ENCODE measurements at regions not wholly inside any gene's neighbourhood (a gene's known extent, or its start where the extent isn't known, plus 50 kb on each side); places are given as distances from the start of the nearest gene placed in this dataset.

- 99% methylated on average over 6 of the region's 6 CpGs for WGBS
- H3K4me3 ChIP-seq (ENCODE audit: low read length in 2 of 2): no peak overlapping the region
- H3K36me3 ChIP-seq (ENCODE audit: control insufficient read depth in 2 of 2, insufficient read depth in 2 of 2, low read length in 1 of 2): no peaks in the 10 kb centered on the region
- no peaks in the 10 kb centered on the region for H3K9me3 ChIP-seq (ENCODE audit: control insufficient read depth in 2 of 2, insufficient read depth in 1 of 2, low read length in 1 of 2)
- H3K27ac ChIP-seq (ENCODE audit: low read depth in 1 of 2, low read length in 1 of 2): no peak overlapping the region
- DNase-seq (ENCODE audit: low read depth in 6 of 9, low spot score in 9 of 9): no peak
- no peaks in the 10 kb centered on the region for H3K27me3 ChIP-seq (ENCODE audit: control insufficient read depth in 2 of 2, insufficient read depth in 1 of 2, low read length in 1 of 2)
- peaks cover 6 to 24% of the 10 kb centered on the region in 2 donors for H3K4me1 ChIP-seq (ENCODE audit: control insufficient read depth in 2 of 2, insufficient read depth in 2 of 2, low read length in 2 of 2)
Observed at GRCh38 chr2:128632501-128632800, 313.8 kb upstream of the HS6ST1 start.

DNA sequence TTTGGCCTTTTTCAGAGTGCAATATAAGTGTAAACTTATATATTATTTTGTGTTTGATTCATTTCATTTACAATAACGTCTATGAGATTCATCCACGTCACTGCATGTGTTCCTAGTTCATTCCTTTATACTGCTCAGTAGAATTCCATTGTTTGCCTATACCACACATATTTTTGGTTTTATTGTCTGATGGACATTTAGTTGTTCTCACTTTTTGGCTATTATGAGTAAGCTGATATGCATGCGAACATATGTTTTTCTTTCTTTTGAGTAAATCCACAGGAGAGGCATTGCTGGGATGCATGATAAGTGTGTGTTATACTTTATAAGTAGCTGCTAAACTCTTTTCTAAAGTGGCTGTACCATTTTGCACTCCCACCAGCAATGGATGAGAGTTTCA is 314.8 kb upstream of the HS6ST1 start:
- 84% methylated on average over 3 of the region's 3 CpGs for WGBS
- H3K27ac ChIP-seq (ENCODE audit: low read depth in 1 of 2, low read length in 1 of 2): no peak overlapping the region
- H3K9me3 ChIP-seq (ENCODE audit: control insufficient read depth in 2 of 2, insufficient read depth in 1 of 2, low read length in 1 of 2): no peaks in the 10 kb centered on the region
- peaks cover 6 to 30% of the 10 kb centered on the region in 2 donors for H3K4me1 ChIP-seq (ENCODE audit: control insufficient read depth in 2 of 2, insufficient read depth in 2 of 2, low read length in 2 of 2)
- H3K27me3 ChIP-seq (ENCODE audit: control insufficient read depth in 2 of 2, insufficient read depth in 1 of 2, low read length in 1 of 2): no peaks in the 10 kb centered on the region
- H3K36me3 ChIP-seq (ENCODE audit: control insufficient read depth in 2 of 2, insufficient read depth in 2 of 2, low read length in 1 of 2): no peaks in the 10 kb centered on the region
- DNase-seq (ENCODE audit: low read depth in 6 of 9, low spot score in 9 of 9): no peak
- H3K4me3 ChIP-seq (ENCODE audit: low read length in 2 of 2): no peak overlapping the region

DNA sequence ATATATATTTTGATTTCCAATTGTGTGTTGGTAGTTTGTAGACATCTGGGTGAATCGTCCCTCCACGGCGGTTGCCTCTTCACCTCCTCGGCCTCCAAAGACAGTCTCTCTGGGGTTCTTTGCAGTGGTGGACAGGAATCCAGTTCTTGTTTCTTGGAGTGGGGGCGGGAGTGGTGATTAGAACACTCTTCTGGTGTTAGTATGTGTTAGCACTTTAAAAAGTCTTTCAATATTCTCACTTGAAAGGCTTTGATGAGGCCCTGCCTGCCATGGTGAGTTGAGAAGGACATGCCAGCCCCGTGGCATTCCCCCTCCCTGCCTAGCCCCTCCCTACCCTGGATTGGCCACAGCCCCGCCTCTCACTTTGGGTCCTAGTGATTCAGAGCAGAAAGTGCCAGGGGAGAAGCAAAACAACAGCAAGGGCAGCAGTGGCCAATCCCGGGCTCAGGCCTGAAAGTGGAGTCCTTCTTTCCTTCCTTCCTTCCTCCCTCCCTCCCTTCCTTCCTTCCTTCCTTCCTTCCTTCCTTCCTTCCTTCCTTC is 316.8 kb upstream of the HS6ST1 start:
- Histone ChIP-seq H3K36me3 (ENCODE audit: control insufficient read depth in 2 of 2, insufficient read depth in 2 of 2, low read length in 1 of 2) (no peaks in the 10 kb centered on the region), H3K4me3 (ENCODE audit: low read length in 2 of 2) (no peak overlapping the region), H3K9me3 (ENCODE audit: control insufficient read depth in 2 of 2, insufficient read depth in 1 of 2, low read length in 1 of 2) (no peaks in the 10 kb centered on the region), H3K27ac (ENCODE audit: low read depth in 1 of 2, low read length in 1 of 2) (no peak overlapping the region), H3K27me3 (ENCODE audit: control insufficient read depth in 2 of 2, insufficient read depth in 1 of 2, low read length in 1 of 2) (no peaks in the 10 kb centered on the region), H3K4me1 (ENCODE audit: control insufficient read depth in 2 of 2, insufficient read depth in 2 of 2, low read length in 2 of 2) (peaks cover 9 to 49% of the 10 kb centered on the region in 2 donors)
- DNase-seq (ENCODE audit: low read depth in 6 of 9, low spot score in 9 of 9): no peak
- 87% methylated on average over 8 of the region's 8 CpGs for WGBS

DNA sequence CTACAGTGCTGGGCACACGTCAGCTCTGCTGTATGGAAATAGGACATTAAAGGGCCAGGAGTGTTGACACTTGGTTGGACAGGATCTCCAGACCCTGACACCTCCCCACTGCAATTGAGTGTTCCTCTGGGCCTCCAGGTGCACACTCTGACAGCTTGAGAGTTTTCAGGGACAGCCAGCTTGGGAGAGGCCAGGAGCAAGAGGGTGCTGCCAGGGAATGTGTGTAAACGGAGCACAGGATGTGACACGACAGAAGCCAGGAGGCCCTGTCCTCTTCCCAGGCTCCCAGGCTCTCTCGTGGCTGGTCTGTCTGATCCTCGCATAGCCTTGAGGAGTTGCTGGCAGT is 318.1 kb upstream of the HS6ST1 start:
- Histone ChIP-seq H3K4me3 (ENCODE audit: low read length in 2 of 2) (no peak overlapping the region), H3K9me3 (ENCODE audit: control insufficient read depth in 2 of 2, insufficient read depth in 1 of 2, low read length in 1 of 2) (no peaks in the 10 kb centered on the region), H3K36me3 (ENCODE audit: control insufficient read depth in 2 of 2, insufficient read depth in 2 of 2, low read length in 1 of 2) (no peaks in the 10 kb centered on the region), H3K27ac (ENCODE audit: low read depth in 1 of 2, low read length in 1 of 2) (no peak overlapping the region), H3K27me3 (ENCODE audit: control insufficient read depth in 2 of 2, insufficient read depth in 1 of 2, low read length in 1 of 2) (no peaks in the 10 kb centered on the region), H3K4me1 (ENCODE audit: control insufficient read depth in 2 of 2, insufficient read depth in 2 of 2, low read length in 2 of 2) (peaks cover 15 to 51% of the 10 kb centered on the region in 2 donors)
- 90% methylated on average over 5 of the region's 5 CpGs for WGBS
- DNase-seq (ENCODE audit: low read depth in 6 of 9, low spot score in 9 of 9): no peak

DNA sequence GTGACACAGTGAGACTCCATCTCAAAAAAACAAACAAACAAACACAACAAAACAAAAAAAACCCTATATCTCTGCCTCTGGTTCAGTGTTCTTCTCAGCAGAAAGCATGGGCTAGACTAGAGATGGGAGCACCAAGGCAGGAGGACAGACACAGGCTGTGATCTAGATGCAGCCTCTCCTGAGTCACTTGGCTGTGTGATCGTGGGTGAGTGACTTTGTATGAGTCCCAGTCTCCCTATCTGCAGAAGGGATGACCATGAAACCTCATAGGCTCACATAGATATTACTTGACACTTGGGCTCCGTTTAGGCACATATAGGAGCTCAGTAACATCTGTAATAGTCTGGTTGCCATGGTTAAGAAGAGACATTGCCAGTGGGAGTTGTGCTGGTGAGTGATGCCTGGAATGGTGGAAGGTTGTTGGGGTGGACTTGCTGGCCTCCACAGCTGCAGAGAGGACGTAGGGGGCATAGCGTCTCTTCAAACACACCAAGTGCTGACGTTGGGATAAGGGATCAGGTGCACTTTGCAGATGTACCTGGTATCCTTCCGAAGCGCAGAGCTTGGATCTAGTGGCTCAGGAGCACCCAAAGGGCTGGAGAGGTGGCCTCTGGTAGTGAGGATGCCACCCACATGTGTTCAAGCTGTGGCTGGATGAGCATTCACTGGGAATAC is 318.9 kb upstream of the HS6ST1 start:
- Histone ChIP-seq H3K27ac (ENCODE audit: low read depth in 1 of 2, low read length in 1 of 2) (no peak overlapping the region), H3K9me3 (ENCODE audit: control insufficient read depth in 2 of 2, insufficient read depth in 1 of 2, low read length in 1 of 2) (no peaks in the 10 kb centered on the region), H3K4me1 (ENCODE audit: control insufficient read depth in 2 of 2, insufficient read depth in 2 of 2, low read length in 2 of 2) (peaks cover 19 to 52% of the 10 kb centered on the region in 2 donors), H3K4me3 (ENCODE audit: low read length in 2 of 2) (no peak overlapping the region), H3K36me3 (ENCODE audit: control insufficient read depth in 2 of 2, insufficient read depth in 2 of 2, low read length in 1 of 2) (no peaks in the 10 kb centered on the region), H3K27me3 (ENCODE audit: control insufficient read depth in 2 of 2, insufficient read depth in 1 of 2, low read length in 1 of 2) (no peaks in the 10 kb centered on the region)
- DNase-seq (ENCODE audit: low read depth in 6 of 9, low spot score in 9 of 9): no peak
- 94% methylated on average over 7 of the region's 7 CpGs for WGBS

DNA sequence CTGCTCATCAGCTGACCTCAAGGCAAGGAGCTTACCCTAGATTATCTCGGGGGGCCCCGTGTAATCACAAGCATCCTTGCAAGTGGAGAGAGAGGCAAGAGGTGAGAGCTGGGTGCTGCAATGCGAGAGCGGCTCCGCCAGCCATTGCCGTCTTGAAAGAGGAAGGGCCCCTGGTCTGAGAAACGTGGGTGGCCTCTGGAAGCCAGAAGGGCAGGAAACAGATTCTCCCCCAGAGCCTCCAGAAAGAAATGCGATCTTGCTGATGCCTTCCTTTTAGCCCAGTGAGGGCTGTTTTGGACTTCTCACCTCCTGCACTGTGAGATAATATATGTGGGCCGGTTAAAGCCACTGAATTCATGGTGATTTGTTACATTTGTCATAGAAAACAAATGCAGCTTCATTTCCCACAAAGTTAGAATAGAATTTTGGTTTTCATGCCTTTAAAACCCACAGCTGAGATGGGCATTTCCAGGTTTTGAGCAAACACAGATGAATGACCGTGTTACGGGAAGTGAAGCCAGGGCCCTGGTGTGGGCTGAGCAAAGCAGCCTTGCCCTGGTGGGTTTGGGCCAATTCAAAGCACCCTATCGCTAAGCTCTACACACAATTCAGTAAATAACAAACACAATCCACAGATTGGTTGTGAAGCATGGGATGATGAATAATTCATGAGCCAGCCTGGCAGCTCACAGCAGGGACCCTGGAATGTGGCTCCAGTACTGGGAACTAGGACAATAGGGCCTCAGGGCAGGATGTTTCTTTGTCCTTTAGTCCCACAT is 319.9 kb upstream of the HS6ST1 start:
- Histone ChIP-seq H3K4me3 (ENCODE audit: low read length in 2 of 2) (no peak overlapping the region), H3K9me3 (ENCODE audit: control insufficient read depth in 2 of 2, insufficient read depth in 1 of 2, low read length in 1 of 2) (no peaks in the 10 kb centered on the region), H3K27me3 (ENCODE audit: control insufficient read depth in 2 of 2, insufficient read depth in 1 of 2, low read length in 1 of 2) (no peaks in the 10 kb centered on the region), H3K36me3 (ENCODE audit: control insufficient read depth in 2 of 2, insufficient read depth in 2 of 2, low read length in 1 of 2) (no peaks in the 10 kb centered on the region), H3K4me1 (ENCODE audit: control insufficient read depth in 2 of 2, insufficient read depth in 2 of 2, low read length in 2 of 2) (peaks cover 19 to 60% of the 10 kb centered on the region in 2 donors), H3K27ac (ENCODE audit: low read depth in 1 of 2, low read length in 1 of 2) (no peak overlapping the region)
- no peak for DNase-seq (ENCODE audit: low read depth in 6 of 9, low spot score in 9 of 9)
- 63% methylated on average over 12 of the region's 12 CpGs for WGBS

DNA sequence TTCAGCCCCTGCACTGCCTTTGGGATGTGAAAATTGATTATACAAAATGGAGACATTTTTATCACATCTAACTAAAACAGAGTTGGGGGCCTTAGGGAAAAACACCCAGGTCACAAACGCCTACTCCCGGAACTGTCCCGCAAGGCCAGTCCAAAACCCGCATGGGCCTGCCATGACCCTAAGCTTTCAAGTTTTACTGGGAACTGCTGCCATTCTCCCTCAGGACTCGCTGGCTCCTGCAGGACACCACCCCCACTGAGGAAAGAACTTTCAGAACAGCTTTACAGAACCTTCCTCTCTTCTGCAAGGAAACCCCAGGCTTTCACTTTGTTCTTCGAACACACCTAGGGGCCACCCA is 320.4 kb upstream of the HS6ST1 start:
- no peaks in the 10 kb centered on the region for H3K27me3 ChIP-seq (ENCODE audit: control insufficient read depth in 2 of 2, insufficient read depth in 1 of 2, low read length in 1 of 2)
- H3K4me3 ChIP-seq (ENCODE audit: low read length in 2 of 2): no peak overlapping the region
- no peaks in the 10 kb centered on the region for H3K9me3 ChIP-seq (ENCODE audit: control insufficient read depth in 2 of 2, insufficient read depth in 1 of 2, low read length in 1 of 2)
- H3K27ac ChIP-seq (ENCODE audit: low read depth in 1 of 2, low read length in 1 of 2): no peak overlapping the region
- no peak for DNase-seq (ENCODE audit: low read depth in 6 of 9, low spot score in 9 of 9)
- H3K36me3 ChIP-seq (ENCODE audit: control insufficient read depth in 2 of 2, insufficient read depth in 2 of 2, low read length in 1 of 2): no peaks in the 10 kb centered on the region
- 97% methylated on average over 6 of the region's 6 CpGs for WGBS
- peaks cover 19 to 60% of the 10 kb centered on the region in 2 donors for H3K4me1 ChIP-seq (ENCODE audit: control insufficient read depth in 2 of 2, insufficient read depth in 2 of 2, low read length in 2 of 2)

DNA sequence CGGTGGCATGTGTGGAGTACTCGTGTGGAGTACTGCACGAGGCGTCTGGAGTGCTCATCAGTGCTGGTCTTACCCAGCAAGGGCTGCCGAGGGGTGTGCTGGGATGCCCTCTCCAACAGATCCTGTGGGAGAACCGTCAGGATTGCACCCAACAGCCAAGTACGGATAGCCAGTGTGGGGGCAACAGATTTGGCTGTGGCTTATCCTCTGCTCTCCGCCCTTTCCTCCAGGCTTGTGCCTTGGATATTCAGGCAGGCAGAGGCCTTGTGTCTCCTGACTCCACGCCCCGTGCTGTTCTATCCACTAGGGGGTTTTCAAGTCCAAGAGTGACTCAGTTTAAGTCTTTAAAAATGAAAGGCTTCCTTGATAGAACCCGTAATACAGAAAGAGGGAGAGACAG is 321.0 kb upstream of the HS6ST1 start:
- WGBS: 95% methylated on average over 11 of the region's 11 CpGs
- H3K9me3 ChIP-seq (ENCODE audit: control insufficient read depth in 2 of 2, insufficient read depth in 1 of 2, low read length in 1 of 2): no peaks in the 10 kb centered on the region
- no peak for DNase-seq (ENCODE audit: low read depth in 6 of 9, low spot score in 9 of 9)

GRCh38 chr2:128640166-128640844 is 321.6 kb upstream of the HS6ST1 start:
- Histone ChIP-seq H3K4me3 (ENCODE audit: low read length in 2 of 2) (no peak overlapping the region), H3K9me3 (ENCODE audit: control insufficient read depth in 2 of 2, insufficient read depth in 1 of 2, low read length in 1 of 2) (no peaks in the 10 kb centered on the region), H3K36me3 (ENCODE audit: control insufficient read depth in 2 of 2, insufficient read depth in 2 of 2, low read length in 1 of 2) (no peaks in the 10 kb centered on the region), H3K4me1 (ENCODE audit: control insufficient read depth in 2 of 2, insufficient read depth in 2 of 2, low read length in 2 of 2) (peaks cover 19 to 67% of the 10 kb centered on the region in 2 donors), H3K27me3 (ENCODE audit: control insufficient read depth in 2 of 2, insufficient read depth in 1 of 2, low read length in 1 of 2) (no peaks in the 10 kb centered on the region), H3K27ac (ENCODE audit: low read depth in 1 of 2, low read length in 1 of 2) (no peak overlapping the region)
- WGBS: 98% methylated on average over 4 of the region's 4 CpGs
- no peak for DNase-seq (ENCODE audit: low read depth in 6 of 9, low spot score in 9 of 9)

More for the DNA sequence above, 321.0 kb upstream of the HS6ST1 start:
- H3K27ac ChIP-seq (ENCODE audit: low read depth in 1 of 2, low read length in 1 of 2): no peak overlapping the region
- no peak overlapping the region for H3K4me3 ChIP-seq (ENCODE audit: low read length in 2 of 2)
- no peaks in the 10 kb centered on the region for H3K27me3 ChIP-seq (ENCODE audit: control insufficient read depth in 2 of 2, insufficient read depth in 1 of 2, low read length in 1 of 2)
- H3K4me1 ChIP-seq (ENCODE audit: control insufficient read depth in 2 of 2, insufficient read depth in 2 of 2, low read length in 2 of 2): peaks cover 19 to 63% of the 10 kb centered on the region in 2 donors
- no peaks in the 10 kb centered on the region for H3K36me3 ChIP-seq (ENCODE audit: control insufficient read depth in 2 of 2, insufficient read depth in 2 of 2, low read length in 1 of 2)

All from thymus (tissue), 11 donors.